LNCaP clone FGC (cell line): ENCODE measurements at regions not wholly inside any gene's neighbourhood (a gene's known extent, or its start where the extent isn't known, plus 50 kb on each side); places are given as distances from the start of the nearest gene placed in this dataset.

ENCODE experiments used
- DNase-seq: peaks from one replicate; pipeline ENCODE4 v3.0.0-alpha.2; 2011; ENCODE audit warnings: low read depth
- H3K4me3 ChIP-seq: 2 replicates; pipeline ENCODE4 v1.5.1; 2011; ENCODE audit warnings: mild to moderate bottlenecking, low read depth, low read length, control low read depth
- CTCF ChIP-seq: IDR thresholded peaks from 2 replicates; pipeline ENCODE4 v1.5.1; 2012; ENCODE audit warnings: mild to moderate bottlenecking; ENCODE audit not compliant: control insufficient read depth, insufficient read depth; ENCODE audit errors: extremely low read depth

- no peak for DNase-seq
- no peak for TF ChIP-seq CTCF
- no peak overlapping the region for H3K4me3 ChIP-seq
Observed at GRCh38 chr6:11644071-11644470, 106.5 kb downstream of the TMEM170B start.

GRCh38 chr6:11644601-11645000 is 107.1 kb downstream of the TMEM170B start:
- no peak for TF ChIP-seq CTCF
- no peak overlapping the region for H3K4me3 ChIP-seq
- no peak for DNase-seq

GRCh38 chr6:11645016-11645415 is 107.5 kb downstream of the TMEM170B start:
- no peak overlapping the region for H3K4me3 ChIP-seq
- TF ChIP-seq CTCF: no peak
- no peak for DNase-seq

GRCh38 chr6:11648436-11648775 is 110.9 kb downstream of the TMEM170B start:
- no peak for DNase-seq
- TF ChIP-seq CTCF: no peak
- no peak overlapping the region for H3K4me3 ChIP-seq

- no peak for TF ChIP-seq CTCF
- H3K4me3 ChIP-seq: no peak overlapping the region
- DNase-seq: no peak
Observed at GRCh38 chr6:11648889-11649288, 111.3 kb downstream of the TMEM170B start.

- TF ChIP-seq CTCF: no peak
- no peak for DNase-seq
- H3K4me3 ChIP-seq: no peak overlapping the region
Observed at GRCh38 chr6:11650025-11650696, 112.6 kb downstream of the TMEM170B start.

- no peak for DNase-seq
- no peak overlapping the region for H3K4me3 ChIP-seq
- no peak for TF ChIP-seq CTCF
Observed at GRCh38 chr6:11650711-11651110, 113.2 kb downstream of the TMEM170B start.
